HEK293T (cell line): ENCODE measurements at regions not wholly inside any gene's neighbourhood (a gene's known extent, or its start where the extent isn't known, plus 50 kb on each side); places are given as distances from the start of the nearest gene placed in this dataset.

Source experiments
- CTCF ChIA-PET: fragments of 350-600 bp; formaldehyde crosslinking; extraction: SDS; loops from one replicate; lab custom pipeline; 2021; ENCODE audit warnings: antibody characterized with exemption, inconsistent platforms; lab: Yijun Ruan, JAX
- POLR2A ChIA-PET: fragments of 350-600 bp; formaldehyde crosslinking; extraction: SDS; loops from one replicate; lab custom pipeline; 2020; ENCODE audit warnings: antibody characterized with exemption, inconsistent platforms; lab: Yijun Ruan, JAX
- DNase-seq: peaks from one replicate; pipeline ENCODE4 v3.0.0; 2012; ENCODE audit warnings: mixed read lengths; ENCODE audit errors: extremely low spot score
- ARNT ChIP-seq: fragments of 450-650 bp; IDR thresholded peaks from 2 replicates; pipeline ENCODE4 v1.6.1; 2017; ENCODE audit warnings: mild to moderate bottlenecking
- BHLHE40 ChIP-seq: fragments of 450-650 bp; IDR thresholded peaks from 2 replicates; pipeline ENCODE4 v1.6.1; 2016; ENCODE audit warnings: mild to moderate bottlenecking, moderate library complexity, borderline replicate concordance
- CTBP1 ChIP-seq: fragments of 450-650 bp; IDR thresholded peaks from 2 replicates; pipeline ENCODE4 v1.6.1; 2016; ENCODE audit warnings: borderline replicate concordance
- ELF4 ChIP-seq: fragments of 450-650 bp; IDR thresholded peaks from 2 replicates; pipeline ENCODE4 v1.6.1; 2017; ENCODE audit warnings: antibody characterized with exemption
- FOXA1 ChIP-seq: fragments of 450-650 bp; IDR thresholded peaks from 2 replicates; pipeline ENCODE4 v1.6.1; 2016; ENCODE audit warnings: mild to moderate bottlenecking
- FOXK2 ChIP-seq: fragments of 450-650 bp; IDR thresholded peaks from 2 replicates; pipeline ENCODE4 v1.6.1; 2016; ENCODE audit warnings: mild to moderate bottlenecking
- FOXM1 ChIP-seq: fragments of 450-650 bp; IDR thresholded peaks from 2 replicates; pipeline ENCODE4 v1.6.1; 2017; ENCODE audit warnings: mild to moderate bottlenecking, borderline replicate concordance
- HDGF ChIP-seq: fragments of 450-650 bp; IDR thresholded peaks from 2 replicates; pipeline ENCODE4 v1.6.1; 2017; ENCODE audit warnings: antibody characterized with exemption, borderline replicate concordance
- L3MBTL2 ChIP-seq: fragments of 450-650 bp; conservative IDR thresholded peaks from 2 replicates; pipeline ENCODE4 v1.6.1; 2016; ENCODE audit warnings: mild to moderate bottlenecking
- LEF1 ChIP-seq: fragments of 450-650 bp; IDR thresholded peaks from 2 replicates; pipeline ENCODE4 v1.6.1; 2017; ENCODE audit warnings: mild to moderate bottlenecking, borderline replicate concordance
- NFRKB ChIP-seq: fragments of 450-650 bp; IDR thresholded peaks from 2 replicates; pipeline ENCODE4 v1.6.1; 2016; ENCODE audit warnings: mild to moderate bottlenecking, moderate library complexity
- SP1 ChIP-seq: fragments of 450-650 bp; IDR thresholded peaks from 2 replicates; pipeline ENCODE4 v1.6.1; 2017
- SUZ12 ChIP-seq: fragments of 450-650 bp; IDR thresholded peaks from 2 replicates; pipeline ENCODE4 v1.6.1; 2016; ENCODE audit warnings: mild to moderate bottlenecking
- TARDBP ChIP-seq: fragments of 450-650 bp; IDR thresholded peaks from 2 replicates; pipeline ENCODE4 v1.6.1; 2016
- ZNF384 ChIP-seq: fragments of 450-650 bp; IDR thresholded peaks from 2 replicates; pipeline ENCODE4 v1.6.1; 2016
- TF ChIP-seq, protein P1 (sequence below): fragments of 450-650 bp; IDR thresholded peaks from 2 replicates; pipeline ENCODE4 v1.6.1; 2016

DNA sequence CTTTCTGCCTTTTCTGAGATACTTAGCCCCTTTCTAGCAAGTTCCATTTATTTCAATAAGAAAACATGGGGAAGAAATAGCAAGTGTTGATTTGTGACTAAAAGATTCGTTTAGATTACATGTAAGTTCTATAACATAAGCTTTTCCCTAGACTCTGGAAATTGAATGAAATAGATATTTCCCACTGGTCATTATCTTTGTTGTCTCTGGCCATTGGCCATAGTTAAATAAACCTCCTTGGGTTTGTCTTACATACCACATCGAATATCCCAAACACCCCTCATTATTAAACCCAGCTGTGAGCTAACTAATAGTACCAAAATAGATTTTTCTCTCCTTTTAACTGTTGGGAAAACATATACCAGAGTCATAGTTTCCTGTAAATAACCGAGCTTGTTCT is 534.8 kb downstream of the IQCM start:
- CTCF ChIA-PET, result no interaction called here
- POLR2A ChIA-PET, result no interaction called here
- DNase-seq, result no peak
- TF ChIP-seq, protein P1, sequence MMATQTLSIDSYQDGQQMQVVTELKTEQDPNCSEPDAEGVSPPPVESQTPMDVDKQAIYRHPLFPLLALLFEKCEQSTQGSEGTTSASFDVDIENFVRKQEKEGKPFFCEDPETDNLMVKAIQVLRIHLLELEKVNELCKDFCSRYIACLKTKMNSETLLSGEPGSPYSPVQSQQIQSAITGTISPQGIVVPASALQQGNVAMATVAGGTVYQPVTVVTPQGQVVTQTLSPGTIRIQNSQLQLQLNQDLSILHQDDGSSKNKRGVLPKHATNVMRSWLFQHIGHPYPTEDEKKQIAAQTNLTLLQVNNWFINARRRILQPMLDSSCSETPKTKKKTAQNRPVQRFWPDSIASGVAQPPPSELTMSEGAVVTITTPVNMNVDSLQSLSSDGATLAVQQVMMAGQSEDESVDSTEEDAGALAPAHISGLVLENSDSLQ, result no peak
- TF ChIP-seq L3MBTL2 (no peak), LEF1 (no peak), FOXA1 (no peak), HDGF (no peak), SUZ12 (no peak), SP1 (no peak), FOXK2 (no peak), NFRKB (no peak), TARDBP (no peak), ARNT (no peak), CTBP1 (no peak), ELF4 (no peak), FOXM1 (no peak), ZNF384 (no peak), BHLHE40 (no peak)

DNA sequence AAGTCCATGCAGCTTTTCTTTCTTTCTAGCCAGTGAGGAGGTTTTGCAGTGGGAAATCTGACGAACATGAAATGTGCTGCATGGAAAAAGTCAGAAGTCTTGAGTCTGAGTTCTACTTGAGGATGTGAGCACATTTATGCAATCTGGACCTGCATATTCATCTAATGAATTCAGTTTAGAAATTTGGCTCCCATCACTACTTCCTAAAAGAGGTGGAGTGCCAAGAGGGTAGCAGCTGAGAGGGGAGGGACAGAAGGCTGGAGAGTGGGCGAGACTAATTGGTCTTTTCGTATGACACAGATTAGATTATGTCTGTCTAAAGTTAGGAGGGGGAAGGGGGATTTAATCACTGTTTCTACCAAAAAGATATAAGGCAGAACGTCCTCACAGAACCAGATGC is 535.9 kb downstream of the IQCM start:
- no peak for DNase-seq
- ChIA-PET CTCF (no interaction called here), POLR2A (no interaction called here)
- TF ChIP-seq SP1 (no peak), FOXM1 (no peak), ARNT (no peak), NFRKB (no peak)

DNA sequence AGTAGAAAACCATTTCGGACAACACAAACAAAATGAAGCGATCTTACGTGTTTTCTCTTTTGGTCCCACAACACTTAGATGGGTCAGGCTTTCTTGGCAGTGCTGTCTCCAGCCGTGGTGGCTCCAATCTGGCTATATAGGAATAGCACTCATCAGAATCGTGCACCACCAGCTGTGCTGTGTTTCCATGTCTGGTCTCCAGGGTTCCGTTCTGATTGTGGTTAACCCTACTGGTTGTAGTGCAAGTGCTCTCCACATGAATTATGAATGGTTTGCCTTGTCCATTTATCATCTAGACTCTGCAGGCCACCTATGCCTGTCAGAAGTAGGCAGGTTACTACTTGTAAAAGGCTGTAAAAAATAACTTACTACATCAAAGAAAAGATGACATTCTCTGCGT is 536.3 kb downstream of the IQCM start:
- ChIA-PET CTCF (no interaction called here), POLR2A (no interaction called here)
- TF ChIP-seq BHLHE40 (no peak), CTBP1 (no peak), ELF4 (no peak), SP1 (no peak)
- TF ChIP-seq, protein P1, result no peak
- no peak for DNase-seq

DNA sequence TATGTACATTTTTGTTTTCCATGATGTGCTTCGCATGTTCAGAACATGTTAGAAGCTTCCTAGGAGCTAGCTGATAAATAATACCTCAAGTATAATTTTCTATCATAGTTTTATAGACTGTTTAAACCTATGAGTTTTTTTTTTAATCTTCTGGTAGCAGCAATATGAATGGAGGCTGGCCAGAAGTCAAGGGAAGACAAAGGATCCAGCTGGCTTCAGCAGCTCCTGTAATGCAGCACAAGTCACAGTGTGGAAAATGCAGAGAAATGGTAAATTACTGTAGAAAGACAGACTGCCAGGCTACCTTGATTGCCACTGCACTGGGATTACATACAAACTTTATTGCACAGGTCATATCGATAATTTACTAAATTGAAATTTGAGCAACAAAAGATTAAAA is 537.9 kb downstream of the IQCM start:
- TF ChIP-seq ARNT (no peak), FOXA1 (no peak), BHLHE40 (no peak), SP1 (no peak), TARDBP (no peak), FOXK2 (no peak), LEF1 (no peak), CTBP1 (no peak), FOXM1 (no peak), HDGF (no peak), ELF4 (no peak), L3MBTL2 (no peak)
- TF ChIP-seq, protein P1, result no peak
- POLR2A ChIA-PET, result no interaction called here
- DNase-seq, result no peak
- CTCF ChIA-PET, result interaction anchor here (0.6 kb wide), 1 partner anchor 968 kb away, joined by 4 read pairs; no protein-coding TSS in a partner anchor

DNA sequence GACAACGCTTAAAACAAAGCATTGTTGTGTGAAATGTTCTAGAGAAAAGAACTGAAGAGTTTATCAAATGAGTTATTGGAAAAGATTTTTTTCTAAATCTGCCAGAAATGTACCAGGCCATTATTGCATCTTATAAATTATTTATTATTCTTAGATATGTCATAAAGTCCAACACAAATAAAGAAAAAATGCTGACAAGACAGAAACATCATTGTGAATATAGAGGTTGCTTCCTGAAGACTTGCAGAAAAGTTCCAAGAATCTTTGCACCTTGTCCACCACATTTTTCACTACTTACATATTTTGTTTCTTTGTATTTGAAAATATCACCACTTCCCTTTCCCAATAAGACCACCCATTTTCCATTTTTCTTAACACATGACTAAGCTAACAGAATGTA is 545.8 kb downstream of the IQCM start:
- ChIA-PET CTCF (no interaction called here), POLR2A (no interaction called here)
- DNase-seq, result no peak
- TF ChIP-seq FOXK2, result no peak
- no peak for TF ChIP-seq BHLHE40
- no peak for TF ChIP-seq SP1
- no peak for TF ChIP-seq FOXA1
- no peak for TF ChIP-seq TARDBP
- TF ChIP-seq ARNT, result no peak
- TF ChIP-seq, protein P1, result no peak
- no peak for TF ChIP-seq ELF4
- TF ChIP-seq LEF1, result no peak
- TF ChIP-seq NFRKB, result no peak
- TF ChIP-seq L3MBTL2, result no peak
- no peak for TF ChIP-seq SUZ12
- no peak for TF ChIP-seq CTBP1
- TF ChIP-seq HDGF, result no peak

DNA sequence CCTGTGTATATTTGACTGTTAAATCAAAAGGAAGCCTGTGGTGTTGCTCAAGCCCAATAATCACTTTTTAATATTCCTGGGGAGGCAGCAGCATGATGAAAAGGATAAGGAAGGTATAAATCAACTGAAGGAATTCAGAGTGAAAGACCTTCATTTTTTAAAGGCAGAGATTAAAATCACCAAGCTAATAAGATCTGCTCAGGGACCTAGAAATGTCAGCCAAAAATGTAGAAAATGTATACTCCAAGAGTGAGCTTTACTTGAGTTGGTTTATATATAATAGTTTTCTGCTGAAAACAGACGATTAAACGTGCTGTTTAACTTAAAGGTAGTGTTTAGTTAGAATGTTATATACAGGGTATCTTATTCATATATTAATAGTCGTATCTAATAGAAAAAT is 549.3 kb downstream of the IQCM start:
- ChIA-PET CTCF (no interaction called here), POLR2A (no interaction called here)
- no peak for DNase-seq
- TF ChIP-seq ARNT, result no peak
- no peak for TF ChIP-seq TARDBP
- TF ChIP-seq, protein P1, result no peak
- no peak for TF ChIP-seq L3MBTL2
- TF ChIP-seq LEF1, result no peak
- TF ChIP-seq FOXA1, result no peak
- TF ChIP-seq CTBP1, result no peak
- no peak for TF ChIP-seq NFRKB
- no peak for TF ChIP-seq SUZ12
- no peak for TF ChIP-seq FOXK2
- TF ChIP-seq SP1, result no peak
- no peak for TF ChIP-seq ZNF384
- no peak for TF ChIP-seq BHLHE40
- no peak for TF ChIP-seq ELF4
- TF ChIP-seq HDGF, result no peak
